Fibroblast of skin of abdomen (primary cell): ENCODE measurements at regions not wholly inside any gene's neighbourhood (a gene's known extent, or its start where the extent isn't known, plus 50 kb on each side); places are given as distances from the start of the nearest gene placed in this dataset.
"Not testable (repeated sequence)": the region's sequence is repeated elsewhere in the genome, so short reads cannot be mapped to it uniquely, and the experiment has no call there.

Experiments
- DNase-seq: peaks from one replicate; pipeline ENCODE4 v3.0.0-alpha.2; 2013

GRCh38 chr9:115404311-115404710, 286.4 kb upstream of the TNC start:
- no peak for DNase-seq

GRCh38 chr9:115411516-115411915, 293.6 kb upstream of the TNC start:
- peak; percentile 67 for DNase-seq

DNA sequence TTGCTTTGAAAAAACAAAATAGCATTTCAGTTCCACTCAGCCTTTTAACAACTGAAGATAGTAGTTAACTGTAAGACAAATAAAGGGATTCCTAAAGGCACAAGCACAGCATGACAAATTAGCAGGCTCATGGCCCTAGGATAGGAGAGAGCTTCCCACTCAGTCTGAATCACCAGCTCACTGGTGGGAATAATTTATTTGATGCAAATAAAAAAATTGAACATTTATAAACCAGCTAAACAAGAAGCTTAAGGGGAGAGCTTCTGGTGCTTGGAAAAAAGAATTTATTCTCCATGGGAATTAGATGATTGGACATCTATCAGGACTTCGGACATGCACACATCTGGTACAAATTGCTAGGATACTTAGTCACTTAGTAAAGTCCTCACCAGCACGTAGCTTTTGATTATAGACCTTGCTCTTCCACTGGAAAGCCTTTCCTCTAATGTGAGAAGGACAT, 294.1 kb upstream of the TNC start:
- peak; percentile 95 for DNase-seq

DNA sequence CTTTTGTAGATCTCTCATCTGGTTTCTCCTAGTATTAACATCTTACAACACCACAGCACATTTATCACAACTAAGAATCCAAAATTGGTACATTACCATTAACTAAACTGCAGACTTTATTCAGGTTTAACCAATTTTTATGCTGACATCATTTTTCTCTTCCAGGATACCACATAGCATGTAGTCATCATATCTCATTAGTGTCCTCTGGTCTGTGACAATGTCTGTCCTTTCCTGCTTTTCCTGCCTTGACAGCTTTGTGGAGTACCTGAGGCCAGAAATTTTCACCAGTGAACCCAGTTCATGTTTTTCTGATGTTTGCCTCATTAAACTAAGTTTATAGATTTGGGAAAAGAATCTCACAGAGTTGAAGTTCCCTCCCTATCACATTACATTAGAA, 294.7 kb upstream of the TNC start:
- DNase-seq, result peak; percentile 30

DNA sequence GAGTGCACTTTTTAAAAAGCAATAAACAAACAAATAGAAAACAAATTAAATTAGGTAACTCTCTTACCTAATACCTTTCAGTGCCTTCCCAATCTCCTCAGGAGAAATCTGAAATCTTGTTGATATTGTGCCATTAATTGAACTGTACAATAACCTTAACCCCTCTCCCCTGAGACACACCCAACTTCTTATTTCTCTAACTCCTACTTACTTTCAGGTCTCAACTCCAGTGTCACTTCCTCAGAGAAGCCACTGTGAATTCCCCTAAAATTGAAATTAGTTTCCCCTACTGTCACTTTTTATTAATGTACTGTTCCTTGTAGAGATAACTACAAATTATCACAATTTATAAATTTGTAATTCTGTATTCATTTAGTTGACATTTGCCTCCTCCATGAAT, 295.3 kb upstream of the TNC start:
- DNase-seq, result no peak

DNA sequence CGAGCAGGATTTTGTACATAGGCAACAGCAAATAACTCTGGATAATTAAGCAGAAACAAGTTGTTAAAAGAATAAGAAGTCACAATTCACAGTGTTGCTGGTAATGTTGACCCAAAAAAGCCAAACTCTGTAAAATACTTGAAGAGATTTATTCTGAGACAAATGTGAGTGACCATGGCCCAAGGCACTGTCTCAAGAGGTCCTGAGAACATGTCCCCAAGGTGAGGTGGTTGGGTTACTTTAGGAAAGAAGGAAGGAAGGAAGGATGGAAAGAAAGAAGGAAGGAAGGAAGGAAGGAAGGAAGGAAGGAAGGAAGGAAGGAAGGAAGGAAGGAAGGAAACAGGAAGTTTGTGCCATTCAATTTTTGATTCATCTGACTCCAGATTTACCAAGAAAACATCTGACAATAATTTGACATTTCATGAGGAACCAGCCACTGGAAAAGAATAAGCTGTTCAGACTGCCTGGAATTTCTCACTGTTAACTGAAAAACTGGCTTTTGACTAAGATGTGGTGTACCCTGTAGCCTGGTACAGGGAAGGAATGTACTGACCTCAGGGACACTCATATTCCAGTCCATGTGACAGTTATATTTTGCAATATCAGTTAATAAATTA, 295.9 kb upstream of the TNC start:
- DNase-seq, result no peak

- no peak for DNase-seq
Measured at GRCh38 chr9:115414561-115414960, 296.6 kb upstream of the TNC start.

DNA sequence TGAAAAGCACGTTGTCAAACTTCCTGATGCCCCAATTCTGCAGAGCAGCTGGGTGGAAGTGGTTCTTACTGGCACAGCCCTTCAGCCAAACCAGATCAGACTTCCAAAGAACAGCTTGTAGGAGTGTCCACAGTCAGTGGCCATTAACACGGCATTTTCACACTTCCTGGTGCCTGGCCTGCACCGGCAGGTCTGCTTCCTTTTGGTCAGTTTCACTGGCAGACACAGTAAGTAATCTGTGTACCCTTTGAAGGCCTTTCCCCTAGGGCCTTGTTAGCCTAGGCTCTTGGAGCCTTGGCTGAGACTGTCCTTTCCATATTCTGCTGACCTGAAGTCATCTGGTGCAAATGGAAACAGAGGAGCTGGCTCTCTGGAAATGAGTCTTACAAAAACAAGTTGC, 297.5 kb upstream of the TNC start:
- DNase-seq, result no peak

GRCh38 chr9:115416299-115416698, 298.3 kb upstream of the TNC start:
- no peak for DNase-seq

DNA sequence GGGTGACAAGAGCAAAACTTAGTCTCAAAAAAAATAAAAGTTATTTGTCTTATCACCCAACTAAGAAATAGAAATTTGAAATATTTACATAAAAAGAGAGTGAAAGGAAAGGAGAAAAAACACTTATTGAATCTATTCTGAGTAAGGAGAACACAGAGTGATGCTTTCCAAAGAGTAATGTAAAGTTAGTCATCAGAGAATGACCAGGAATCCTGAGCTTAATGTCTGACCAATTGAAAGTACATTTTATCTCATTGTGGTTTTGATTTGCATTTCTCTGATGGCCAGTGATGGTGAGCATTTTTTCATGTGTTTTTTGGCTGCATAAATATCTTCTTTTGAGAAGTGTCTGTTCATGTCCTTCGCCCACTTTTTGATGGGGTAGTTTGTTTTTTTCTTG, 300.2 kb upstream of the TNC start:
- peak; percentile 57 for DNase-seq

DNA sequence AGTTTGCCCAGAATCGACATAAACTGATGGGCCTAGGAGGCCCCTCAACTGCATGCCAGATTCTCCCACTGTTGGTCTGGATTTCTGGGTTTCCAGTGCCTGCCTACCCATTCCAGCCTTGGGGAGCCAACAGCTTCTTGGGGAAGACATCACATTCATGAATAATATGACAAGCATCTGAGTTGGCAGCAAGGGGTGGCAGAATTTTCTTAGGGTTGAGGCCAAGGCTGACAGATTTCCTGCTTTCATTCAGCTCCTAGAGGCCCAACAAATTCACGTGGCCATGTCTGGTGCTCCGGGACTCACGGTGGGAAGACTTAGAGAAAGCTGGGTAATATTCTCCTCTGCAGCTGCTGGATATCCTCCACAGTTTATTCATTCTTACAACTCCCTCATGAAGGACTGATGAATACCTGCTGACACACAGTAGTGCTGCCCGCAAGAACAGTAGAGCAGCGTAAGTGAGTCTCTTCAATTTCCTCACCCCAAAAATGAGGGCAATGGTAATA, 305.0 kb upstream of the TNC start:
- DNase-seq, result no peak

DNA sequence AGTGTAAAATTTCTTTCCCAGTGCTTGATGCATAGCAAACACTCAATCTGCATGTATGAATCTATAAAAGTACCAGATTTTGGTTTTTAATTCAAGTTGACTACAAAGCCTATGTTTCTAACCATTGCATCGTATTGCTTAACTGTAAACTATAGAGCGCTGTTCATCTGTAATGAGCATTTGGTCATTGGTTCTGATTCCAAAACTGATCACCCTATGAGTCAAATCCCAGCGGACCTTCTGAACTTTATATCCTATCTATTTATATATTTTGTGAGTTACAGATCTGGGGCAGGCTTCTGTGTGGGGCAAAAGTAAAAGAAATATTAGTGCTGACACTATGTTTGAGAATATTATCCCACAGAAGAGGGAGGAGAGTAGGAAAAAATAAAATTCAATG, 305.7 kb upstream of the TNC start:
- DNase-seq, result no peak

DNA sequence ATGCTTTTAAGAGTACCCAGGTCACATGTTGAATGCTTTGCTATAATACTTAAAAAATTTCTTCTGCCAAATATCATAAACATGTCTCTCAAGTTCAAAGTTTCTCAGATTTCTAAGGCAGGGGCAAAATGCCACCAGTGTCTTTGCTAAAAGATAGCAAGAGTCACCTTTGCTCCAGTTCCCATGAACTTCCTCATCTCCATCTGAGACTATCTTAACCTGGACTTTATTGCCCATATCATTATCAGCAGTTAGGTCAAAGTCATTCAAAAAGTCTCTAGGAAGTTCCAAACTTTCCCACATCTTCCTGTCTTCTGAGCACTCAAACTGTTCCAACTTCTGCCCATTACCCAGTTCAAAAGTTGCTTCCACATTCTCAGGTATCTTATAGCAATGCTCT, 307.6 kb upstream of the TNC start:
- no peak for DNase-seq

DNA sequence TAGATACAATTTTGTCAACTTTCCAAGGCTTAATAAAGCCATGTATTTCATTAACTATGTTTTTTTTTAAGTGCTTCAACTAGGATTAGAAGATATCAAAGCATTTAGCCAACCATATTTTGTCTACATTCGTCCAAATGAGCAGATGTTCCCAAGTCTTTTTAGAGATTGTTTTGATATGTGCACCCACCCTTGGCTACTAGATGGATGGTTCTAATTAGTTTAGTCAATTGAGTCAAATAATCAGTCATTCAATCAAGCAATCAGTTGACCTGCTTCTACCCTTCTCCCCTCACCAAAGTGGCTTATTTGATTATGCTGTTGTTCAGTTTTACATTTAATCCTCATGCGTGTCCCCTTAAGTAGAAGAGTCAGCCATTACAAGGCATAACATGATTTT, 319.5 kb upstream of the TNC start:
- no peak for DNase-seq

GRCh38 chr9:115439641-115440040, 321.7 kb upstream of the TNC start:
- peak; percentile 21 for DNase-seq

- DNase-seq, result peak; percentile 68
Measured at GRCh38 chr9:115442054-115442453, 324.1 kb upstream of the TNC start.

- DNase-seq, result no peak
Measured at GRCh38 chr9:115443890-115444289, 325.9 kb upstream of the TNC start.

DNA sequence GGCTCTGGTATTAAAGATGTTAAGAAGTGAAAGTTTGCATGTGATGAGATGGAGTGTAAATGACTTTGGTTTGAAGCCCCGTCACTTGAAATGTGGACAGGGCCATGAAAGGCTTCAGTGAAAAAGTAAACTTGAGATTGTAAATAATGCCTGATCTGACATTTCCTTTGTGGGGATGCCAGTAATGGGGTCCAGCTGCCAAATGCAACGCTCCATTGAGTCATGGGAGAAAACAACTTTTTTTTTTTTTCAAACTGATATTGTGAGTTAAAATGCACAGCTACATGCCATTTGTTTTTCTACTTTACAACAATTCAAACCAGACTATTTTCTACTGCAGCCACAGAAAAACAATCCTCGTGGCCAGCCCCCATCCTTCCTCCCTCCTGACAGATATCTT, 327.0 kb upstream of the TNC start:
- peak; percentile 38 for DNase-seq

GRCh38 chr9:115445655-115446054, 327.7 kb upstream of the TNC start:
- peak; percentile 1 for DNase-seq

- peak; percentile 89 for DNase-seq
Measured at GRCh38 chr9:115456515-115456914, 338.6 kb upstream of the TNC start.

DNA sequence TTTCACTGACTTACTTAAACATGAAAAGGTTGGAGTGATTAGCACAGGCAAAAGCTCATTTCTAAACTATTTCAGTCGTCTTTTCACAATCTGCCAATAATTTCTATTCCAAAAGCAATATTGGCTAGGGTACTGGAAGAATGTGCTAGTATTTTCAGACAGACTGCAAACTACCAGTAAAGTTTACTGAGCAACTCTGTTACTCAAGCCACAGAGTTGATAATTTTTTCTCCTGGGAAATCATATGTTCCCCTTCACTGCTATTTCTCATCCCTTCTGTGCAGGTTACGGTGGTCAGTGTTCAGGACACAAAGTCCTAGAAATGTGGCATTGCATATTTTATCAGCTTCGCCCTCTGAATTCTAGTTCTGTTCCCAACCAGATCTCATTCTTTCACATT, 343.3 kb upstream of the TNC start:
- DNase-seq, result no peak

DNA sequence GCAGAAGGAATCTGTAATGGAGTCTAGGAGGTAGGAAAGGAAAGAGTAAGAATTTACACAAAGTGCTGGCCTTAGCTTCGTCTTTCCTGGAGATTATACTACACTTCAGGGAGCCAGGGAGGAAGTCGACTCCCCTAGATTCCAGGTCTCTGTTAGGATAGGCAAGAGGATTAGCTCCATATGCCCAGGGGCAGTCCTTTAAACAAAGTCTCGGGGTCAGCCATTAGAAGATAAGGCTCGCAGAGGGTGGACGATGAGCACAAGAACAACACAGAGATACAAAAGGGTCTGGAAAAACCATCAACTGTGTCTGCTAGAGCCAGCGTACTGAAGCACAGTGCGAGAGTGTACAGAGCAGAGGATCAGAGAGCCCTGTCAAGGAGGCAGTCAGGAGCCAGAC, 344.7 kb upstream of the TNC start:
- DNase-seq, result no peak

GRCh38 chr9:115466756-115467155, 348.8 kb upstream of the TNC start:
- DNase-seq, result peak; percentile 42

- DNase-seq, result peak; percentile 92
Measured at GRCh38 chr9:115469841-115470240, 351.9 kb upstream of the TNC start.

DNA sequence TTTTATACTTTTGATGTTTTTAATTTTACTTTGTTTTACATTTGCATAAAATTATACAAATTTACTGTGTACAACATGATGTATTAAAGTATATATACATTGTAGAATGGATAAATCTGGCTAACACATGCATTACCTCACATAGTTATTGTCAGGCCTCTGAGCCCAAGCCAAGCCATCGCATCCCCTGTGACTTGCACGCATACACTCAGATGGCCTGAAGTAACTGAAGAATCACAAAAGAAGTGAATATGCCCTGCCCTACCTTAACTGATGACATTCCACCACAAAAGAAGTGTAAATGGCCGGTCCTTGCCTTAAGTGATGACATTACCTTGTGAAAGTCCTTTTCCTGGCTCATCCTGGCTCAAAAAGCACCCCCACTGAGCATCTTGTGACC, 355.1 kb upstream of the TNC start:
- DNase-seq, result not testable (repeated sequence)
